Sigmoid colon (tissue), 4 donors: ENCODE measurements at regions not wholly inside any gene's neighbourhood (a gene's known extent, or its start where the extent isn't known, plus 50 kb on each side); places are given as distances from the start of the nearest gene placed in this dataset.

ENCODE experiments used
- CTCF ChIP-seq, 4 experiments: fragments of 450-650 bp in 3 of 4; fragments of 200-600 bp in 1 of 4; IDR thresholded peaks; one replicate each; pipeline ENCODE4 v1.5.1; 2016 to 2019; ENCODE audit warnings: antibody characterized with exemption in 4 of 4, mild to moderate bottlenecking in 3 of 4, moderate library complexity in 2 of 4
- EP300 ChIP-seq, 4 donors: sonication (generic); formaldehyde crosslinking; IDR thresholded peaks; one replicate each; pipeline ENCODE4 v1.6.1; 2017; ENCODE audit warnings: antibody characterized with exemption in 4 of 4
- POLR2A ChIP-seq, 2 donors: fragments of 450-650 bp; IDR thresholded peaks; one replicate each; pipeline ENCODE4 v1.6.1; 2016; ENCODE audit warnings: antibody characterized with exemption in 2 of 2, mild to moderate bottlenecking in 2 of 2, moderate library complexity in 2 of 2
- POLR2AphosphoS5 ChIP-seq, 4 donors: sonication (generic); formaldehyde crosslinking; IDR thresholded peaks; one replicate each; pipeline ENCODE4 v1.6.1; 2017; ENCODE audit warnings: antibody characterized with exemption in 4 of 4

GRCh38 chr4:119962631-119963030 is 104.0 kb downstream of the MAD2L1 start:
- no peak for TF ChIP-seq CTCF (IDR thresholded peaks at IDR 0.05)
- no peak for TF ChIP-seq POLR2A (IDR thresholded peaks at IDR 0.05)
- TF ChIP-seq EP300 (IDR thresholded peaks at IDR 0.05): no peak
- TF ChIP-seq POLR2AphosphoS5 (IDR thresholded peaks at IDR 0.05): no peak
